ENCODE measurements at regions not wholly inside any gene's neighbourhood (a gene's known extent, or its start where the extent isn't known, plus 50 kb on each side); places are given as distances from the start of the nearest gene placed in this dataset.

- no peak for TF ChIP-seq POLR2A (IDR thresholded peaks at IDR 0.05; ENCODE audit: low read length)
- TF ChIP-seq GATA1 (IDR thresholded peaks at IDR 0.05; ENCODE audit: low read depth, low read length) = no peak
Measured at GRCh38 chr2:107146181-107146580, 260.2 kb upstream of the ST6GAL2 start.

All from erythroblast (primary cell).